Activated CD8-positive, alpha-beta memory T cell treated with anti-CD3 and anti-CD28 coated beads, Interleukin-2, amount 50 U/mL, for 4 hours (primary cell): ENCODE measurements at regions not wholly inside any gene's neighbourhood (a gene's known extent, or its start where the extent isn't known, plus 50 kb on each side); places are given as distances from the start of the nearest gene placed in this dataset.
"Not testable (repeated sequence)": the region's sequence is repeated elsewhere in the genome, so short reads cannot be mapped to it uniquely, and the experiment has no call there.

Experiments
- DNase-seq: peaks from one replicate; pipeline ENCODE4 v3.0.0-alpha.2; 2020

DNA sequence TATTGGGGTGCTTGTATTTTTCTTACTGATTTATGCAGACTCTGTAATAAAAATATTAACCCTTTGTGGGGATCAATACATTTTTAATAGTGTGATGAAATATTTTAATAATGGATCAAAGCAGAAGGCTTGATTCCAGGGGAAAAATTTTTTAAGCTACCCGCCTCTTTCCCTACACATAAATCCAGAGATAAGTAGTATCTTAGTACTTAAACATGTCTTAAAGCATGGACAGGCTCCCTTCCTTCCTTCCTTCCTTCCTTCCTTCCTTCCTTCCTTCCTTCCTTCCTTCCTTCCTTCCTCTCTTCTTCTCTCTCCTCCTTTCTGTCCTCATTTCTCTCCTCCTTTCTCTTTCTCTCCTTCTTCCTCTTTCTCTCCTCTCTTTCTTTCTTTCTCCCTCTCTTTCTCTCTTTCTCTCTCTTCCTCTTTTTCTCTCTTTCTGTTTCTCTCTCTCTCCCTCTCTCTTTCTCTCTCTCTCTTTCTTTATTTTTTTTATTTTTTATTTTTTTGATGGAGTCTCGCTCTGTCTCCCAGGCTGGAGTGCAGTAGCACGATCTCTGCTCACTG lies 78.0 kb upstream of the SPRY4 start:
- DNase-seq = no peak

GRCh38 chr5:142400415-142400814 lies 75.6 kb upstream of the SPRY4 start:
- no peak for DNase-seq

DNA sequence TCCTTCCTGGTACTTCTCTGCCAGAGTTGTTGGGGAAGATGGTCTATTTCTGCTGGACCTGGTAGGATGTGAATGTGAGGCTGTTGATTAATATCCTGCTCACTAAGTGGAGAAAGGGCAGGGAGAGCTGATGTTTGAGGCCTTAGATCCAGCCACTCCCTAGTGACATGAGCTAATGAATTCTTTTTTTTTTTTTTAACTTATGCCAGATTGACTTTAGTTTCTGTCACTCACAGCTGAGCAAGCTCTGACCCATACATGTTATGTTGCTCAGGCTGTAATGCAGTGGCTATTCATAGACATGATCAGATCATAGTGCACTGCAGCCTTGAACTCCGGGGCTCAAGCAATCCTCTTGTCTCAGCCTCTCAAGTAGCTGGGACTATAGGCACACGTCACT lies 75.1 kb upstream of the SPRY4 start:
- DNase-seq = no peak

DNA sequence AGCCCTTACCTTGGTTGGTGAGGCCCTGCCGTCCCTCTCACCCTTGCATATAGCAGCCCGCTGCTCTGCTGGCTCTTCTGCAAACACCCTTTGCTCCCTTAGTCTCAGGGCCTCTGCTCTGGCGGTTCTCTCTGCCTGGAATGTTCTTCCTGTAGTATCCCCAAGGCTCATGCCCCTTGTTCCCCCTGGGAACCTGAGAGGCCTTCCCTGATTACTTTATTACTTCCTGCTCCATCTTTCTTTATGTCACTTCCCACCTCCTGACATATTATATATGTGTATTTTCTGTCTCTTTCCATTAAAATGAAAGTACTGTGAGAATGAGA lies 73.9 kb upstream of the SPRY4 start:
- DNase-seq = no peak

GRCh38 chr5:142398011-142398729 lies 73.3 kb upstream of the SPRY4 start:
- not testable (repeated sequence) for DNase-seq

DNA sequence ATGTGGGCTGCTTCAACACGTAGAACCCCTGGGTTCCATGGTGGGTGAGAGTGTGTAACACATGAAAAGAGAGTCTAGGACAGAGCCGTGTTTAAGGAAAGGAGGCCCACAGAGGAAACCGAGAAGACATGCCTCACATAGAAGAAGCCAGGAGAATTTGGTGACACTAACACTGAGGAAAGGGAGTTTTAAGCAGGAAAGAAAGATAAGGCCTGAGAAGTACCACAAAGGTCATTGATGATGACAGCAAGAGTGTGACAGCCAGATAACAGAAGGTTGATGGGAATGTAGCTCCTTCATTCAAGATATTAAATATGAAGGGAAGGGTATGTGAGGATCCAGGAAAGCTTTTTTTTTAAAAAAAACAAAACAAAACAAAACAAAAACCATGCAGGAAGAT lies 72.4 kb upstream of the SPRY4 start:
- no peak for DNase-seq

DNA sequence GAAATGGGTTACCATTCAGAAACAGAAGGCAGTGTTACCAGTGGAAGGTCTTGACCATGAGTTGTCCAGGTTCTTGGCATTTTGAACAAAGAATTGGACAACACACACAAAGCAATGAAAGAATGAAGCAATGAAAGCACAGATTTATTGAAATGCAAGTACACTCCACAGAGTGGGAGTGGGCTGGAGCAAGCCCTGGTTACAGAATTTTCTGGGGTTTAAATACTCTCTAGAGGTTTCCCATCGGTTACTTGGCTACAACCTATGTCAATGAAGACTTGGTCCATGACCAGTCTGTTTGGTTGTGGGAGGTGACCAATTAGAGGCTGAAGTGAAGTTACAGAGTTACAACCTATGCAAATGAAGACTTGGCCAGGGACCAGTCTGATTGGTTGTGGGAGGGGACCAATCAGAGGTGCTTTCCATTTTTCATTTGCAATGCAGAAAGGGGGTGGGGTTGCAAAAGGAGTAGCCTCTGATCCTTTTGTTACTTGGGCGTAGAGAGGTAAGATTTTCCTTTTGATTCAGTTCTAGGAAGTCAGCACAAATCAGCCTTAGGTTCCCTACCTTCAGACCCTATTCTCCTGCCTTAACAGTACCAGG lies 71.7 kb upstream of the SPRY4 start:
- no peak for DNase-seq

- no peak for DNase-seq
Observed at GRCh38 chr5:142395334-142395733, 70.5 kb upstream of the SPRY4 start.

DNA sequence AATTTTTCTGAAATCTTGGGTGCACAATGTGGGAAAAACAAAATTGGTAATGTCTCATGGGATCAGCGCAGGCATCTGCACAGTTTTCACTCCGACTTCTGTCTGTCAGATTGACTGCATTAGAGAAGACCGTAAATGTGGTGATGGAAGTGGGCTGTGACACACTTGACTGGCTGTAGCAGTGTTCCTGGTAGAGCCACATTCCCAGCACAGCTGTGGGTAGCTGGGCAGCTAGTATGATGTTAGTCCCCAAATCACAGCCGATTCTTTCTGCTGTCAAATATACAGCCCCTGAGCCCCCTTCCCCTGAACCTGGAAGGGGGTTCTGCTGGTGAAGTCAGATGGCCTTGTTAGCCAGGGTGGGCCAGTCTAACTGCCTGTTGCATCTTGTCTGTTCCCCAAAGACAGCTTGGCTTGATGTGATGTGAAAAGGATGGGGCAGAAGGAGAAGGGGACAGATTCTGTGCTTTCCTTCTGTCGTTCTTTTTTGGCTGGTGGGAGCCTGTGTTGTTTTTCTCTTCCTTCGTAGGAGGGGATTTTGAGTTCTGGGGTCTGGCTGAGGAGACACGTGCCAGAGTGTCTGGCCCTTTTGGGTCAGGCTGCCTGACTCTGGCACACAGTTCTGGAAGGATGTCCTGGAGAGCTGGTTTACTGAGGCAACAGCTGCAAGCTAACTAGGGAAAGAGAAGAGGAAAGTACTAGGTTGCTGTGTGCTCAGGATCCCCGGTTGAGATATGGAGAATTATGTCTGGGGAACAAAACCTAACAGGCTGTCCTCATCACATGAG lies 66.4 kb upstream of the SPRY4 start:
- no peak for DNase-seq

DNA sequence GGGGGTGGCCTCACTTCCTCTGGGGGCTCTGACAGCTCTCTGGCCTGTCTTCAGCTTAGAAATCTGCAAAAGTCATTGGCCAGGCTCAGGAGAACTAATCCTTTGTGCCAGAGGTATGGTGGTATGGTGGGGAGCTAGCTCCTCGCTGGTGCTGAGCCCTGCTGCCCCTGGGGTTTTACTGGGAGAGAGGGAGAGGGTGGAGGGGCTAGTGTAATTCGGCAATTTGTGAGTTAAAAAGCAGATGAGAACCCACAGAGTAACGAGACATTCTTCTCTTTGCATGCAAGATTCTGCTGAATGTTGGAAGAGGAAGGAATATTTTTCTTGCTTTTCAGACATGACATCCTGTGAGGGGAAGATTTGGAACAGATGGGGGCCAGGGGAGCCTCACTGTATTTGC lies 65.5 kb upstream of the SPRY4 start:
- DNase-seq = no peak

DNA sequence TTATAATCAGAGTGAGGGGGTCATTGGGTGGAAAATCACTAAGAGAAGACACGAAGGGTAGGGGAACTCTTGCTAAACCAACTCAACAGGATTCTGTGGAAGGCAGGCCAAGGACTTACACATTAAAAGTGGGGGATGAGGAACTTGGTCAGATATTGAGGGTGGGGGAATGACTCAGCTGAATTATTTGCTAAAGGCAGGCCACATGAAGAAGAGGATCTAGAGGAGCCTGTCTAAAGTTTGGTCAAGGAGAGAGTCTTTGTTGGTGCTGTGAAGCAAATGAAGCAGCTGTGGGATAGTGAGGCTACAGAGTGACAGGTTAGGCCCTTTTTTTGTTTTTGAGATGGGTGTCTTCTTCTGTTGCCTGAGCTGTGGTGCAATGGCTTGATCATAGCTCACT lies 63.9 kb upstream of the SPRY4 start:
- DNase-seq = no peak

- no peak for DNase-seq
Observed at GRCh38 chr5:142387024-142387682, 62.3 kb upstream of the SPRY4 start.

- no peak for DNase-seq
Observed at GRCh38 chr5:142386137-142387023, 61.6 kb upstream of the SPRY4 start.

- no peak for DNase-seq
Observed at GRCh38 chr5:142385194-142385593, 60.4 kb upstream of the SPRY4 start.

DNA sequence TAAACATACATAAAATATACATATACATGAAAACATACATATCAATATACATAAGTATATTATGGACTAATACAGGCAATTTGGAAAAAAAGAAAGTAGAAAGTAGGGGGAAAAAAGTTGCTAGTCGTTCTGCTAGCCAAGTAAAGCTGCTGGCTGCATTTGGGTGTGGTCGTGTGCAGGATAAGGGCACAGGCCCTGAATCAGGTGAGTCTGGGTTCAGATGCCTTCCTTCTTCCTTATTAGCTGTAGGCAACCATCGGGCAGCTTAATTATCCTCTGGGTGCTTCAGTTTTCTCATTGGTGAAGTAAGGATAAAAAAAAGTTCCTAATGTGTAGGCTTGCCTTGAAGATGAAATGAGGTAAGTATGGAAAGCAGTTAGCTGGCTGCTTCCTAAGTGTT lies 59.2 kb upstream of the SPRY4 start:
- no peak for DNase-seq

GRCh38 chr5:142382186-142382585 lies 57.4 kb upstream of the SPRY4 start:
- DNase-seq = no peak

DNA sequence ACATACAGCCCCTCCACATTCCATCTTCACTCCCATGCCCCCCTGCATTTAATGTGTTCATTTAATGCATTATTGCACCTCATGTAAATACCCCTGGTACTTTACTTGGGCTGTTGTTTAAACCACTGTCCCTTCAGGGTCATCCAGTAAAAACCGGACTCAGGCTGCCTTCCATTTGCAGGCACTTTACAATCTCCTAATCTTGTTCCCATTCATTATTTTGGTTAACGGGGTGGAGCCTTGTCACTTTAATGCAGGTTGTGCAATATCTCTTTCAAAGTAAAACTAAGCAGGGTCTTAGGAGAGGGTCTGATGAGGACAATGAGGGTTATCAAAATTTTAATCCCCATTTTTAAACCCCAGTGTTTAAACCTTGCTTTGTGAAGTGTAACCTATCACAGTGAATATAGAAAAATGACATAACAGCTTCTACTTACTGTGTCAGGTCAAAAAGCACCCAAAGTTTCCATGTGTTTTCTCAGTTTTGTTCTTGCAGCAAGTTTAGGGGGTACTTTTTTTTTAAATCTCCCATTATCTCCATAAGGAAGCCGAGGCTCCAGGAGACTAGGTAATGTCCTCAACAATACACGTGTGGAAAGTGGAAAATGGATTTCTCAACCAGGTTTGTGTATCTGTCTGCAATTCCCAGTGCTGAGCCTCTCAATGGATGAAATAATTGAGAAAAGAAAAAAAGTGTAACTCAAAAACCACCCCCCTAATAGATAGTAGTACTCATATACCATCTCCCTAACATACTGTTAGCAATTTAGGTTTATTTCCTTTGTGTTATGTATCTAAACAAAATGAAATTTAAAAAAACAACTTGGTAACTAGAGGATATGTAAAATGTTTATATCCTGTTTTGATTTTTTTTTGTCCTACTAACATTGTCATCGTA lies 54.2 kb upstream of the SPRY4 start:
- DNase-seq = no peak

DNA sequence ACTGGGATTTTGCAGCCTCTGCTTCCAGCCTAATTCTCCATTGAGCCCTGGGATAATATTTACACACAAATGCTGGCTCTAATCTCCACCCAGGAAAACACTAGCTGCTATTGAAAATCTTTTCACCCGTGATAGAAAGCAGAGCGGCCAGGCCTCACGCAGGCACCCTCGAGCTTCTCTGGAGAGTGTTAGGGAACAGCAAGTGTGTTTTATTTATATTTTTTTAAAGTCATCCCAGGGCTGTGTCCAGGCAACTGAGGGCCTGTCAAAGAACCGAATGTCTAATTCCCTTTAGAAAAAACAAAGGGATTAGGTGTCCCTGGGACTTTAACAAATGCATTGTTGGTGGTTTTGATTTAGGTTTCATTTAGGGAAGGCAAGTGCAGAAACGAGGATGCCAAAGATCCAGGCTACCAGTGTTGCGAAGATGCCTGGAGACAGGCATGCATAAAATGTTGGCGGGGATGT lies 51.2 kb upstream of the SPRY4 start:
- DNase-seq = no peak
